HEK293 (cell line): ENCODE measurements at regions not wholly inside any gene's neighbourhood (a gene's known extent, or its start where the extent isn't known, plus 50 kb on each side); places are given as distances from the start of the nearest gene placed in this dataset.

Experiments used
- CTCF ChIA-PET: fragments of 350-600 bp; formaldehyde crosslinking; extraction: SDS; loops from one replicate; lab custom pipeline; 2021; ENCODE audit warnings: antibody characterized with exemption; lab: Yijun Ruan, JAX
- POLR2A ChIA-PET: fragments of 300-600 bp; formaldehyde crosslinking; extraction: SDS; loops from one replicate; lab custom pipeline; 2020; ENCODE audit warnings: antibody characterized with exemption, inconsistent platforms; lab: Yijun Ruan, JAX
- H3K27ac ChIP-seq: fragments of 200-500 bp; sonication (Bioruptor generic); 2 replicates; pipeline ENCODE4 v1.5.1; 2014; ENCODE audit warnings: low read depth, low read length, control low read depth, inconsistent platforms; ENCODE audit errors: extremely low read depth
- H3K36me3 ChIP-seq, 2 experiments: fragments of 200-500 bp in 1 of 2; sonication (Bioruptor generic) in 1 of 2; 1 replicate in 1 of 2; 2 replicates in 1 of 2; pipeline ENCODE4 v1.5.1; 2014 to 2017; ENCODE audit warnings: inconsistent platforms in 2 of 2, low read length in 2 of 2; ENCODE audit not compliant: control insufficient read depth in 2 of 2, insufficient read depth in 1 of 2
- H3K4me1 ChIP-seq: fragments of 200-500 bp; sonication (Bioruptor generic); 2 replicates; pipeline ENCODE4 v1.5.1; 2014; ENCODE audit warnings: mild to moderate bottlenecking, low read length, inconsistent platforms; ENCODE audit not compliant: control insufficient read depth, insufficient read depth
- H3K4me3 ChIP-seq: 2 replicates; pipeline ENCODE4 v1.5.1; 2011; ENCODE audit warnings: low read depth, mild to moderate bottlenecking, control low read depth, low read length, moderate library complexity
- H3K9me3 ChIP-seq: fragments of 200-500 bp; sonication (Bioruptor generic); 2 replicates; pipeline ENCODE4 v1.5.1; 2014; ENCODE audit warnings: low read depth, low read length, inconsistent platforms; ENCODE audit not compliant: control insufficient read depth, insufficient read depth
- KLF8 ChIP-seq: fragments of 450-650 bp; formaldehyde crosslinking; IDR thresholded peaks from 2 replicates; pipeline ENCODE4 v1.5.1; 2016; ENCODE audit warnings: missing biosample characterization, missing genetic modification characterization
- MEIS1 ChIP-seq: sonication (generic); formaldehyde crosslinking; IDR thresholded peaks from 2 replicates; pipeline ENCODE4 v1.8.1; 2022; ENCODE audit warnings: missing genetic modification reagents, mild to moderate bottlenecking, borderline replicate concordance
- ZNF10 ChIP-seq: fragments of 450-650 bp; formaldehyde crosslinking; IDR thresholded peaks from 2 replicates; pipeline ENCODE4 v1.5.1; 2017; ENCODE audit warnings: missing biosample characterization, missing genetic modification characterization
- ZNF132 ChIP-seq: fragments of 450-650 bp; formaldehyde crosslinking; IDR thresholded peaks from 2 replicates; pipeline ENCODE4 v1.5.1; 2017; ENCODE audit warnings: missing biosample characterization, missing genetic modification characterization, borderline replicate concordance
- ZNF157 ChIP-seq: fragments of 450-650 bp; formaldehyde crosslinking; IDR thresholded peaks from 2 replicates; pipeline ENCODE4 v1.5.1; 2016; ENCODE audit warnings: missing biosample characterization, missing genetic modification characterization
- ZNF23 ChIP-seq: fragments of 450-650 bp; formaldehyde crosslinking; IDR thresholded peaks from 2 replicates; pipeline ENCODE4 v1.5.1; 2016; ENCODE audit warnings: missing biosample characterization, missing genetic modification characterization, borderline replicate concordance
- ZNF48 ChIP-seq: fragments of 450-650 bp; formaldehyde crosslinking; IDR thresholded peaks from 2 replicates; pipeline ENCODE4 v1.5.1; 2016; ENCODE audit warnings: missing biosample characterization, missing genetic modification characterization
- ZNF560 ChIP-seq: fragments of 450-650 bp; formaldehyde crosslinking; IDR thresholded peaks from 2 replicates; pipeline ENCODE4 v1.5.1; 2017; ENCODE audit warnings: missing biosample characterization, missing genetic modification characterization, borderline replicate concordance
- ZNF670 ChIP-seq: fragments of 450-650 bp; formaldehyde crosslinking; IDR thresholded peaks from 2 replicates; pipeline ENCODE4 v1.5.1; 2016; ENCODE audit warnings: missing biosample characterization, missing genetic modification characterization, low read depth
- ZNF76 ChIP-seq: fragments of 450-650 bp; formaldehyde crosslinking; IDR thresholded peaks from 2 replicates; pipeline ENCODE4; 2016; ENCODE audit warnings: low read depth, missing biosample characterization, missing genetic modification characterization, borderline replicate concordance
- TF ChIP-seq, protein P1 (sequence below): fragments of 450-650 bp; formaldehyde crosslinking; IDR thresholded peaks from 2 replicates; pipeline ENCODE4 v1.5.0; 2017; ENCODE audit warnings: missing biosample characterization, missing genetic modification characterization, borderline replicate concordance
- TF ChIP-seq, protein P2 (sequence below): fragments of 450-650 bp; formaldehyde crosslinking; IDR thresholded peaks from 2 replicates; pipeline ENCODE4 v1.5.1; 2016; ENCODE audit warnings: missing biosample characterization, missing genetic modification characterization, borderline replicate concordance
- TF ChIP-seq, protein P3 (sequence below): fragments of 450-650 bp; formaldehyde crosslinking; IDR thresholded peaks from 2 replicates; pipeline ENCODE4 v1.5.1; 2016; ENCODE audit warnings: missing biosample characterization, missing genetic modification characterization

DNA sequence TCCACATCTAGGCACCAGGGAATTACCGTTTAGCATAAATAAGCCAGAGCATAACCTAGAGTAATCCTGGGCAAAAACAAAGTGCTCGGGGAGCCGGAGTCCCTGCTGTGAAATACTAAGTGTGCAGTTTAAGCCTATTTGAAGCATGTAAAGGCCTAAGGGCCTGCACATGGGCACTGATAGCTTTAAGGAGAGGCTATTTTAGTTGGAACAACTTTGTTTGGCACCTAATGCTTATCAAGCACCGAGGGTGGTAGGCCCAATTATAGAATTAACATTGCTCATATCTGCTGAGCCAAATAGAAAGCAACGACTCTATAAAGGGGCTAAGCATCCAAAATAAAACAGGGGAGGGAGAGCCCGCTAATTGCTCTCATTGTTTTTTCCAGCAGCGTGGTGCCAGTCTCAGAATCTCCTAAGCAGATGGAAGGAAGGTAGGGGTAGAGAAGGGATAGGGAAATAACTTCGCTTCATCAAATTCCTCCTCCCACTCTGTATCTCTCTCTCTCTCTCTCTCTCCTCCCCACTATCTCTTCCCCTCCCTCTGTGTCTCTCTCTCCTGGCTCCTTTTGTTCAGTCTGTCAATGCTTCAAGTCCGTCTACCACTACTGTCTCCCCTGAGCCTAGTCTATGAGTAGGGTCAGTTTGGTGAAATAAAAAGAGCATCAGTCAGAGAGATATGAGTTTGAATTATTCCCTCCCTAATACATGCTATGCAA is 292.8 kb downstream of the NXPE2 start:
- no peak for TF ChIP-seq ZNF670 (tag by site-specific recombination)
- TF ChIP-seq ZNF132: no peak
- no peak for TF ChIP-seq ZNF157 (tag by site-specific recombination)
- TF ChIP-seq ZNF10 (tag by site-specific recombination): no peak
- TF ChIP-seq, protein P1, sequence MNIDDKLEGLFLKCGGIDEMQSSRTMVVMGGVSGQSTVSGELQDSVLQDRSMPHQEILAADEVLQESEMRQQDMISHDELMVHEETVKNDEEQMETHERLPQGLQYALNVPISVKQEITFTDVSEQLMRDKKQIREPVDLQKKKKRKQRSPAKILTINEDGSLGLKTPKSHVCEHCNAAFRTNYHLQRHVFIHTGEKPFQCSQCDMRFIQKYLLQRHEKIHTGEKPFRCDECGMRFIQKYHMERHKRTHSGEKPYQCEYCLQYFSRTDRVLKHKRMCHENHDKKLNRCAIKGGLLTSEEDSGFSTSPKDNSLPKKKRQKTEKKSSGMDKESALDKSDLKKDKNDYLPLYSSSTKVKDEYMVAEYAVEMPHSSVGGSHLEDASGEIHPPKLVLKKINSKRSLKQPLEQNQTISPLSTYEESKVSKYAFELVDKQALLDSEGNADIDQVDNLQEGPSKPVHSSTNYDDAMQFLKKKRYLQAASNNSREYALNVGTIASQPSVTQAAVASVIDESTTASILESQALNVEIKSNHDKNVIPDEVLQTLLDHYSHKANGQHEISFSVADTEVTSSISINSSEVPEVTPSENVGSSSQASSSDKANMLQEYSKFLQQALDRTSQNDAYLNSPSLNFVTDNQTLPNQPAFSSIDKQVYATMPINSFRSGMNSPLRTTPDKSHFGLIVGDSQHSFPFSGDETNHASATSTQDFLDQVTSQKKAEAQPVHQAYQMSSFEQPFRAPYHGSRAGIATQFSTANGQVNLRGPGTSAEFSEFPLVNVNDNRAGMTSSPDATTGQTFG (tag by site-specific recombination): no peak
- no peak for TF ChIP-seq ZNF560 (tag by site-specific recombination)
- TF ChIP-seq, protein P2, sequence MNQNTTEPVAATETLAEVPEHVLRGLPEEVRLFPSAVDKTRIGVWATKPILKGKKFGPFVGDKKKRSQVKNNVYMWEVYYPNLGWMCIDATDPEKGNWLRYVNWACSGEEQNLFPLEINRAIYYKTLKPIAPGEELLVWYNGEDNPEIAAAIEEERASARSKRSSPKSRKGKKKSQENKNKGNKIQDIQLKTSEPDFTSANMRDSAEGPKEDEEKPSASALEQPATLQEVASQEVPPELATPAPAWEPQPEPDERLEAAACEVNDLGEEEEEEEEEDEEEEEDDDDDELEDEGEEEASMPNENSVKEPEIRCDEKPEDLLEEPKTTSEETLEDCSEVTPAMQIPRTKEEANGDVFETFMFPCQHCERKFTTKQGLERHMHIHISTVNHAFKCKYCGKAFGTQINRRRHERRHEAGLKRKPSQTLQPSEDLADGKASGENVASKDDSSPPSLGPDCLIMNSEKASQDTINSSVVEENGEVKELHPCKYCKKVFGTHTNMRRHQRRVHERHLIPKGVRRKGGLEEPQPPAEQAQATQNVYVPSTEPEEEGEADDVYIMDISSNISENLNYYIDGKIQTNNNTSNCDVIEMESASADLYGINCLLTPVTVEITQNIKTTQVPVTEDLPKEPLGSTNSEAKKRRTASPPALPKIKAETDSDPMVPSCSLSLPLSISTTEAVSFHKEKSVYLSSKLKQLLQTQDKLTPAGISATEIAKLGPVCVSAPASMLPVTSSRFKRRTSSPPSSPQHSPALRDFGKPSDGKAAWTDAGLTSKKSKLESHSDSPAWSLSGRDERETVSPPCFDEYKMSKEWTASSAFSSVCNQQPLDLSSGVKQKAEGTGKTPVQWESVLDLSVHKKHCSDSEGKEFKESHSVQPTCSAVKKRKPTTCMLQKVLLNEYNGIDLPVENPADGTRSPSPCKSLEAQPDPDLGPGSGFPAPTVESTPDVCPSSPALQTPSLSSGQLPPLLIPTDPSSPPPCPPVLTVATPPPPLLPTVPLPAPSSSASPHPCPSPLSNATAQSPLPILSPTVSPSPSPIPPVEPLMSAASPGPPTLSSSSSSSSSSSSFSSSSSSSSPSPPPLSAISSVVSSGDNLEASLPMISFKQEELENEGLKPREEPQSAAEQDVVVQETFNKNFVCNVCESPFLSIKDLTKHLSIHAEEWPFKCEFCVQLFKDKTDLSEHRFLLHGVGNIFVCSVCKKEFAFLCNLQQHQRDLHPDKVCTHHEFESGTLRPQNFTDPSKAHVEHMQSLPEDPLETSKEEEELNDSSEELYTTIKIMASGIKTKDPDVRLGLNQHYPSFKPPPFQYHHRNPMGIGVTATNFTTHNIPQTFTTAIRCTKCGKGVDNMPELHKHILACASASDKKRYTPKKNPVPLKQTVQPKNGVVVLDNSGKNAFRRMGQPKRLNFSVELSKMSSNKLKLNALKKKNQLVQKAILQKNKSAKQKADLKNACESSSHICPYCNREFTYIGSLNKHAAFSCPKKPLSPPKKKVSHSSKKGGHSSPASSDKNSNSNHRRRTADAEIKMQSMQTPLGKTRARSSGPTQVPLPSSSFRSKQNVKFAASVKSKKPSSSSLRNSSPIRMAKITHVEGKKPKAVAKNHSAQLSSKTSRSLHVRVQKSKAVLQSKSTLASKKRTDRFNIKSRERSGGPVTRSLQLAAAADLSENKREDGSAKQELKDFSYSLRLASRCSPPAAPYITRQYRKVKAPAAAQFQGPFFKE (tag by site-specific recombination): no peak
- TF ChIP-seq KLF8 (tag by site-specific recombination): no peak
- no peak for TF ChIP-seq ZNF23 (tag by site-specific recombination)
- CTCF ChIA-PET: no interaction called here

DNA sequence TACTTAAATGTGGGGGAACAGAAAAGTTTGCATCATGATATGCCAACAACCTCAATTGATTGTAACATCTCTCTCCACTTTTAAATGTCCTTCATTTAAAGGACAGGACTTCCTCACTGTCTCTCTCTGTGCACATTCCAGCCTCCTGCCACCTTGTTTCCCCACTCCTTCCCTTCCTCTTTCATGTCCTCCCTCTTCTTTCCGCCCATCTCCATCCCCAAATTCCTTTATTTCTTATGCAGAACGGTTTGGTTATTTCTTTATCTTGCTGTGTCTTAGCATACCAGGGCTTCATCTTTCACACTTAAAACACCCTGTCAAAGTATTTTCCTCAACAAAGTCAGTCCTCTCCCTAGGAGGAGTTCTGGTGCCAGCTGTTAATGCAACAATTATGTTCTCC is 293.8 kb downstream of the NXPE2 start:
- Histone ChIP-seq H3K4me1 (no peaks in the 10 kb centered on the region), H3K27ac (no peak overlapping the region), H3K9me3 (no peaks in the 10 kb centered on the region), H3K4me3 (no peak overlapping the region), H3K36me3 (no peaks in the 10 kb centered on the region)
- ChIA-PET POLR2A (no interaction called here), CTCF (no interaction called here)
- TF ChIP-seq MEIS1 (CRISPR knock-in tag): no peak
- no peak for TF ChIP-seq ZNF48 (tag by site-specific recombination)
- no peak for TF ChIP-seq ZNF76 (tag by site-specific recombination)
- TF ChIP-seq, protein P3, sequence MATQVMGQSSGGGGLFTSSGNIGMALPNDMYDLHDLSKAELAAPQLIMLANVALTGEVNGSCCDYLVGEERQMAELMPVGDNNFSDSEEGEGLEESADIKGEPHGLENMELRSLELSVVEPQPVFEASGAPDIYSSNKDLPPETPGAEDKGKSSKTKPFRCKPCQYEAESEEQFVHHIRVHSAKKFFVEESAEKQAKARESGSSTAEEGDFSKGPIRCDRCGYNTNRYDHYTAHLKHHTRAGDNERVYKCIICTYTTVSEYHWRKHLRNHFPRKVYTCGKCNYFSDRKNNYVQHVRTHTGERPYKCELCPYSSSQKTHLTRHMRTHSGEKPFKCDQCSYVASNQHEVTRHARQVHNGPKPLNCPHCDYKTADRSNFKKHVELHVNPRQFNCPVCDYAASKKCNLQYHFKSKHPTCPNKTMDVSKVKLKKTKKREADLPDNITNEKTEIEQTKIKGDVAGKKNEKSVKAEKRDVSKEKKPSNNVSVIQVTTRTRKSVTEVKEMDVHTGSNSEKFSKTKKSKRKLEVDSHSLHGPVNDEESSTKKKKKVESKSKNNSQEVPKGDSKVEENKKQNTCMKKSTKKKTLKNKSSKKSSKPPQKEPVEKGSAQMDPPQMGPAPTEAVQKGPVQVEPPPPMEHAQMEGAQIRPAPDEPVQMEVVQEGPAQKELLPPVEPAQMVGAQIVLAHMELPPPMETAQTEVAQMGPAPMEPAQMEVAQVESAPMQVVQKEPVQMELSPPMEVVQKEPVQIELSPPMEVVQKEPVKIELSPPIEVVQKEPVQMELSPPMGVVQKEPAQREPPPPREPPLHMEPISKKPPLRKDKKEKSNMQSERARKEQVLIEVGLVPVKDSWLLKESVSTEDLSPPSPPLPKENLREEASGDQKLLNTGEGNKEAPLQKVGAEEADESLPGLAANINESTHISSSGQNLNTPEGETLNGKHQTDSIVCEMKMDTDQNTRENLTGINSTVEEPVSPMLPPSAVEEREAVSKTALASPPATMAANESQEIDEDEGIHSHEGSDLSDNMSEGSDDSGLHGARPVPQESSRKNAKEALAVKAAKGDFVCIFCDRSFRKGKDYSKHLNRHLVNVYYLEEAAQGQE (tag by site-specific recombination): no peak

More for the DNA sequence above, 292.8 kb downstream of the NXPE2 start:
- no peaks in the 10 kb centered on the region for H3K4me1 ChIP-seq
- POLR2A ChIA-PET: no interaction called here
- H3K4me3 ChIP-seq: no peak overlapping the region
- no peak overlapping the region for H3K27ac ChIP-seq
- no peaks in the 10 kb centered on the region for H3K9me3 ChIP-seq
- no peaks in the 10 kb centered on the region for H3K36me3 ChIP-seq
